ENCODE measurements at regions not wholly inside any gene's neighbourhood (a gene's known extent, or its start where the extent isn't known, plus 50 kb on each side); places are given as distances from the start of the nearest gene placed in this dataset.
"Not testable (repeated sequence)": the region's sequence is repeated elsewhere in the genome, so short reads cannot be mapped to it uniquely, and the experiment has no call there.

GRCh38 chr2:143946436-143947391, 573.2 kb downstream of the ZEB2 start:
- DNase-seq = no peak

GRCh38 chr2:143942486-143942885, 577.4 kb downstream of the ZEB2 start:
- peak; percentile 42 for DNase-seq

- DNase-seq = no peak
Observed at GRCh38 chr2:143940720-143941119, 579.2 kb downstream of the ZEB2 start.

DNA sequence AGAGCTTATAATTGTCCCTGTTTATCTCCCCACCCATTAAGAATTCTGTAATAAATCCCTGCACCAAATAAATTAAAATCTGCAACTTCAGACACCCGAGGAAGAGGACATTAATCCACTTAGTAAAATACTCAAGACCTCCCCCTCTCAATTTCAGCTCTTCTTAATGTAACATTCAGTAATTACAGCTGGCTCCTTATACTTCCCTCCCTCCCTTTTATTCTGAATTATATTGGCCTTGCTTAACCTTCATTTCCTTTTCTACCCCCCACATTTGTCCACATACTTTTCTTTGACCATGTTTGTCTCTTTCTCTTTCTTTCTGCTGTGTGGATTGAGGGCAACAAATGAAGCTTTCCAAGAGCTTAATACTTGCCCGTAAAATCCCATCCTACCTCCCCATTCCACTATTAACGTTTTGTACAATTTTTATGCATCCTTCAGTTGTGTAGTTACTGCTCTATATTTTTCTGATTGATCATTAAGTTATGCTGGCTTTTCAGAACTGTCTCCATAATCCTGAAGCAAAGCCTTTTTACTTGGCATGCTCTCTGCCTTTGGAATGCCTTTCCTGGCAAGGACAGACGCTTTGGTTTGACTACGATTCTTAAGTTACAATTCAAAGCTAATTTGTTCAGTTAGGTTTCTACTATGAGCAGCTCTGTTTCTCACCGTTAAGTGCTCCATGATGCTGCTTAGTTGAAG, 580.1 kb downstream of the ZEB2 start:
- no peak for DNase-seq

DNA sequence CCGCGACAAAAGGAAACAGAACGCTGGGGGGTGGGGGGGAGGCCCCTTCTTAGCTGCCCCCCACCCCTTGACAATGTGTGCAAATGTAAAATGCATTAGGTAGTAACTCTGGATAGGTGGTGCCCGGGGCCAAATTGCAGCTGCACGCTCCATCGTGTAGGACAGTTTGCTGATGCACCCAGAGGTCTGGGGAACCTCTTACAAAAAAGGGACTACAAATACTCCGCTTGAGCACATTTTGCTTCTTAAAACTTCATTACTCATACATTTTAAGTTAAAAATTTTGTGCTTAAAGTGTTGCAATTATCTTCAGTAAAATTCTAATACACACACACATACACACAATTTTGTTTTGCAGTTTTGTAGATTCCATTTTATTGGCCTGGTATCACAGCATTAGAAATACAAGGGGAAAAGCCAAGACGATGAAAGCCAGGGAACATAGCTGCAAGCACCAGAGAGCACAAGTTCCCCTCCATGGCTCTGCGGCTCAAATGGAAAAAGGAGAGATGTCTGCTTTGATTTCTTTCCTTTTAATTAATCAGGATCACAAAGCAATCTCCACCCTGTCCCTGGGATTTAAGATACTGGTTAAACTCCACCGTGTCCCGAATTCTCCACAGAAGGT, 582.1 kb downstream of the ZEB2 start:
- no peak for DNase-seq

DNA sequence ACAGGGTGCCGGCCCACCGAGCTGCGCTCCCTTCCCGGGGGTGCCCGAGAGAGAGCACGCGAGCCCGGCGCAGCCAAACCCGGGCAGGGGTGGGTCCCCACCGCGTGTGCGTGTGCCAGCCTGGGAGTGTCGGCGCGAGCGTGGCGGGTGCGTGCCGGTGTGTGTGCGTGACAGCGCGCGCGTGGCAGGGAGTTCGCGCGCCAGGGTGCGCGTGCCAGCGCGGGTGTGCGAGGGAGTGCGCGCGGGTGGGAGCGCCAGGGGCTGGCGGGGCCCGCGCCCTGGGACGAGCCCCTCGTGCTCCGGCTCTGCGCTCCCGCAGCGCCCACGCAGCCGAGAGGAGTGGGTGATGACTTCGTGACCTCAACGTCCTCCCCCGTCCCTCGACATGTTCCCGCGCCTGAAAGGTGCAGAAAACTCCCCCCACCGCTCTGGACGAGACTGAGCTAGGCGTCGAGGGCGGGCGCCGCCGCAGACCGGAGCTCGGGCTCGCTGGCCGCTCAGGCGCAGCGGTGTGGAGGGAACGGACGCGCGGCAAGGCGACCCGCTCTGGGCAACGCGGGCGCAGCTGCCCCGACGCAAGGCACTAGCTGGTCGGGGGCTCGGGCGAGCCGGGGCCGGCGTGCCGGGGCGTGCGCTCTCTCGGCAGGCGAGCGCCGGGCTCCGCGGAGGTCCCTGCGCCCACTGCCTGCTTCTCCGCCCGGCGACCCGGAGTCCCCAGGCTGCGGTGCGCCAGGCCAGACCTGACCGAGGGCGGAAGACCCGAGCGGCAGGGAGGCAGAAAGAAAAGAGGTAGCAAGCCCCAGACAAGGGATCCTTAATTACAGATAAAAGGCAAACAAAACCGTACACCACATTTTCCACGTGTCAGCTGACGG, 582.8 kb downstream of the ZEB2 start:
- peak; percentile 50 for DNase-seq

DNA sequence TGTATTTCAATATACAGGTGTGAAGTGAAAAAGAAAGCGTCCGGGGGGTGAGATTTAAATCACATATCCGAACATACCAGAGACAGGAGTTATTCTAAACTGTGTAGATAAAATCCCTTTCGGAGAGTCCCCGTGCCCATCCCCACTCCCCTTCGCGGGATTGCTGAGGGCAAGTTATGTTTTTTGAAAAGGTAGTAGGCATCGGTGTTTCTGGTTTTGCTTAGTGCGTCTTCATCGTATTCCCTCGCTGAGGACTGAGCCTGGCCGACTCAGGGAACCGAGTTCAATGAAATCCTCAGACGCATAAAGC, 583.4 kb downstream of the ZEB2 start:
- no peak for DNase-seq

DNA sequence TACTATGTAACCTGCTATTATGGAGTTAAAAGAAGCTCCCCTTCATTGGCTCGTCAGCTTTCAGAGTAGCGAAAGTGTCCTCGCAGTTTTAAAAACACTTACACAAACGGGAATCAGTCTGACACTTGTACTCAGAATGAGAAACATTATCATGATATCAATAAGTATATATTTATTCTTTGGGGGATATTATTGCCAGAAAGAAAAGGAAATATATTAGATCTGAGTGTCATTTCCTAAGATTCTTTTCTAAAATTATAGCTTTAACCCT, 584.5 kb downstream of the ZEB2 start:
- DNase-seq = no peak

- DNase-seq = no peak
Observed at GRCh38 chr2:143934626-143935481, 585.1 kb downstream of the ZEB2 start.

DNA sequence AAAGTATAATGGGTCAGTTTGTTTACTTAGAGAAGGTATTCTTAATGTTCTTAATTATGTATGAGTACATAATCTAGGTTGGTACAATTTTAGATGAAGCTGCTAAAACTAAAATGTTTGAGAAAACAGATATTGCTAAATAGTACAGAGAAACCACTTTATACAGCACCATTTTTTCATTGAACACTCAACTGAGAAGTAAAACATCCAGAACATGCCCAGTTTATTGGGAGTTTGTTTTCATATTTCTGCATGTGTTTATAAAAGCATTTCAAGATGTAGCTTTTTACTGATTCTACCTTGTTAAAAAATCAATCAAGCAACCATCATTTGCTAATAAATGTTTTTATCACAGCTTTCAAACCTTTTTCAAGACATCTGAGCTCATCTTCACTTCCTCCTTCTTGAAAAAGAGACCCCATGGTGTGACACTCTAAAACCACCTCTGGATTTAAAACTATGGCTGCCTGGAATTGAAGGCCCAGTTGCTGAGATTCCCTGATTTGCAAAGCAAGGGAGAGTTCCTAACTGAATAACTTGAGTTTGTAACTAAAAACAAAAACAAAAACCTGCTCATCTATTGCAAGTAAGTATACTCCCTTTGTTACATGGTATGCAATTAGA, 585.9 kb downstream of the ZEB2 start:
- DNase-seq = no peak

DNA sequence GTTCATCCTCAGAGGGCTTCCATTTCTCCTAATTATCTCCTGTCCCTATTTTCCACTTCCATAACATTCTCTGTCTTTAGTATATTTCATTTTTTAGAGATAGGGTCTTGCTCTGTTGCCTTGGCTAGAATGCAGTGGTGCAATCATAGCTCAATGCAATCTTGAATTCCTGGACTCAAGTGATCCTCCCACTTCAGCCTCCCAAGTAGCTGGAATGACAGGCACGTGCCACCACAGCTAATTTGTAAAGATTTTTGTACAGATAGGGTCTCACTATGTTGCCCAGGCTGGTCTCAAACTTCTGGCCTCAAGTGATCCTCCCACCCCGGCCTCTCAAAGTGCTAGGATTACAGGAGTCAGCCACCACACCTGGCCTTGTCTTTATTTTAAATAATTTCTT, 589.0 kb downstream of the ZEB2 start:
- DNase-seq = no peak

DNA sequence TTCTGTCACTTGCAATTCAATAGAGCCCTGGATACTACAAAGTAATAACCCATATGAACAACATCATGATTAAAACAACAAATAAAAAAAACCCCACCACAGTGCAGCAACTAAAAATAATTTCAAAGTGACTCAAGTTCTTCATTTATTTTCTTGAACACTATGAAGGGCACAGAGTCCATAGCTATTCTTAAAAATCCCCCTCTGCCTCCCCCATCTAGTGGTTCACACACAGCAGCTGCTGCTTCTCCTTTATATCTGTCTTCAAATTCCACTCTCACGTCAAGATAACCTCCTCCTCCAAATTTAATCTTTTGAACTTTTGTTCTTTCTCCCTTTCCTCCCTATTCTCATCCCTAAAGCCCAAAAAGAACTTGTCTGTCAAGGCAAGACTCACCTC, 591.3 kb downstream of the ZEB2 start:
- DNase-seq = no peak

DNA sequence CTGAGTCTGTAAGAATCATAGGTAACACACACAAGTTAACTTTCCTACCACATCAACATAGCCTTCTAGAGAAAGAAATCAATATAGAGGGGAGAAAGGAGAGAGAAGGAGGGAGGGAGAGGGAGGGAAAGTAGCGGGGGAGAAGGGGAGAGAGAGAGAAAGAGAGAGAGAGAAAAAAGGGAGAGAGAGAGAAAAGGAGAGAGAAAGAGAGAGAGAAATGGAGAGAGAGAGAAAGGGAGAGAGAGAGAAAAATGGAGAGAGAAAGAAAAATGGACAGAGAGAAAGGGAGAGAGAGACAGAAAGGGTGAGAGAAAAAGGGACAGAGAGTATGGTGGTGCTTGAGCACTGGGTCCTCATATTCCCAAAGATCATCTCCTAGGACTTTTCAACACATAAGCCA, 591.7 kb downstream of the ZEB2 start:
- no peak for DNase-seq

- DNase-seq = no peak
Observed at GRCh38 chr2:143926736-143927135, 593.2 kb downstream of the ZEB2 start.

GRCh38 chr2:143922261-143922830, 597.6 kb downstream of the ZEB2 start:
- not testable (repeated sequence) for DNase-seq

GRCh38 chr2:143918465-143918989, 601.4 kb downstream of the ZEB2 start:
- DNase-seq = no peak

- DNase-seq = no peak
Observed at GRCh38 chr2:143916781-143917180, 603.1 kb downstream of the ZEB2 start.

DNA sequence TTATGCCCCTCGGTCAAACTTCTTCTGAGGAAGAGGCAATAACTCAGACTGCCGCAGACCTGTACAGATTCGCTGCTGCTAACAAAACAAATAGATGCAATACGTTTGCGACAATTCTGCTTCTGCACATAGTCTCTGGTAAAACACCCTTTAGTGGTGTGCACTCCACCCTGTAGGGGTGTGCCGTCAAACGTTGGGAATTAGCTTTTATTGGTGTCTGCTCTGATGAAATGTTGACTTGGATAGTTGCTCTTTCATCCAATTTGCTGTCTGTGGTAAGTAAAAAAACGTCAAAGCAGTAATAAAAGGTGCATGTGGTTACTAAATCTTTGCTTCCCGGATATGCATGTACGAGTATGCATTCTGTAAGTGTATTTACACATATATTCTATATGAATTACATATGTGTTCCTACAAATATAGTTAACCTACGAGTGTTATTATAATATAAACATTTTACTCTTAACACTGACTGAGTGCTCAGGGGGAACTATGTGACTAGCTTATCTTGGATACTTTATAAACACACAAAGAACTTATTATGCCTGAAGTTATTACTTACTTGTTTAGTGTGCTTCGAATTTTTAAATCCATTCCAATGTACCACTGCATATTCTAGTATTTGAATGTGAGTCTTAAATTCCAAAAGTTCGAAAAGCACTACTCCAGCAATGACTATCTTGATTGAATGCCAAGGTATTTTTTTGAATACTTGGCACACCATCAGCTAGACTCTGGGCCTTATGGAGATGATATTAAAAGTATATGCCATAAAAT, 610.2 kb downstream of the ZEB2 start:
- DNase-seq = no peak

- no peak for DNase-seq
Observed at GRCh38 chr2:143908843-143909242, 611.1 kb downstream of the ZEB2 start.

DNA sequence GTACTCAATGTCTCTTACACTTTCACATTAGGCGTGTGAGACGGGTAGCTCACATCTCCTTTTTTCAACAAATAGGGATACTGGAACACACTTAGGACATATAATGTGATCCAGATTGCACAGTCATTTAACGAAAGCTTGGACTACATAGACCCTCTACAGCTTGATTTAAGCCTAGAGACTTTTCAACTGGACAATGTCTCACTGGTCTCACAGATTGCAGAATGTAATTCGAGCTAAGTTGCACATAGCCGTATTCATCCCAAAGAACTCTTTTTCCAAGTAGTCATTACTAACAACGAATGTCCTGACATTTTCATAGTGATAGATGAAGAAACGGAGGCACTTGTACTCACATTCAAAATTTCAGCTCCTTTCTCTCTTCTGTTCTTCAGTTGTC, 612.1 kb downstream of the ZEB2 start:
- DNase-seq = no peak

Data from hematopoietic multipotent progenitor cell treated with erythropoietin and hydrocortisone succinate and interleukin-3 and kit ligand, for 6 days (in vitro differentiated cells).